GM12891 (cell line): ENCODE measurements at regions not wholly inside any gene's neighbourhood (a gene's known extent, or its start where the extent isn't known, plus 50 kb on each side); places are given as distances from the start of the nearest gene placed in this dataset.

ENCODE experiments used
- DNase-seq: peaks from one replicate; pipeline ENCODE4 v3.0.0; 2011; ENCODE audit warnings: low spot score; ENCODE audit not compliant: insufficient read length
- FAIRE-seq: peaks from 2 replicates; lab custom pipeline; 2011; peaks lifted over from hg19 to GRCh38; lab: Jason Lieb, UNC
- PAX5 ChIP-seq: IDR thresholded peaks from 2 replicates; pipeline ENCODE4 v1.6.1; 2011; ENCODE audit warnings: low read length, moderate library complexity, mild to moderate bottlenecking; ENCODE audit not compliant: insufficient read depth, severe bottlenecking
- POLR2A ChIP-seq: IDR thresholded peaks from 2 replicates; pipeline ENCODE4 v1.6.1; 2011; ENCODE audit warnings: low read depth, low read length, control low read depth
- POLR2AphosphoS5 ChIP-seq: IDR thresholded peaks from 2 replicates; pipeline ENCODE4 v1.6.1; 2011; ENCODE audit warnings: low read depth, low read length, control low read depth
- POU2F2 ChIP-seq: IDR thresholded peaks from 2 replicates; pipeline ENCODE4 v1.6.1; 2011; ENCODE audit warnings: low read depth, mild to moderate bottlenecking, control low read depth, low read length, moderate library complexity
- SPI1 ChIP-seq: IDR thresholded peaks from 2 replicates; pipeline ENCODE4 v1.6.1; 2011; ENCODE audit warnings: low read depth, low read length, control low read depth
- TAF1 ChIP-seq: IDR thresholded peaks from 2 replicates; pipeline ENCODE4 v1.6.1; 2011; ENCODE audit warnings: low read depth, low read length, control low read depth

DNA sequence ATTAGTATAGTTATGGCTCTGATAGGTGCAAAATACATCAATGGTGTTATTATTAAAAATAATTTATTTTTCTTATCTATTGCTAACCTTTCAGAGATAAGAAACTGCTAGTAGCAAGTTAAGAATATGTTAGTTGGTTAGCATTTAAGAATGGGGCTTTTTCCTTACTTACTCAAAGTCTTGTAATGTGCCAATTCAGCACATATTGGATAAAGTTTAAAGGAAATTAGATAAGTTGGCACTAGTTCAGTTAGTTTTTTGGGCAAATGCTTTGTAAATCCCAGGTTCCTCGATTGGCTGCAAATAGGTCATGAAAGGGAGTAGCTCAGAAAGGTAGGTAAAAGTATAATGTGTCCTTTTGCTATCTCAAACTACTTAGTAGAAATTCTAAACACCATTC, 2806.7 kb downstream of the PCDH9 start:
- no peak for TF ChIP-seq TAF1
- TF ChIP-seq POU2F2 = no peak
- TF ChIP-seq POLR2A = no peak
- no peak for TF ChIP-seq POLR2AphosphoS5
- no peak for TF ChIP-seq PAX5
- TF ChIP-seq SPI1 = no peak
- FAIRE-seq (no peak), DNase-seq (no peak)

DNA sequence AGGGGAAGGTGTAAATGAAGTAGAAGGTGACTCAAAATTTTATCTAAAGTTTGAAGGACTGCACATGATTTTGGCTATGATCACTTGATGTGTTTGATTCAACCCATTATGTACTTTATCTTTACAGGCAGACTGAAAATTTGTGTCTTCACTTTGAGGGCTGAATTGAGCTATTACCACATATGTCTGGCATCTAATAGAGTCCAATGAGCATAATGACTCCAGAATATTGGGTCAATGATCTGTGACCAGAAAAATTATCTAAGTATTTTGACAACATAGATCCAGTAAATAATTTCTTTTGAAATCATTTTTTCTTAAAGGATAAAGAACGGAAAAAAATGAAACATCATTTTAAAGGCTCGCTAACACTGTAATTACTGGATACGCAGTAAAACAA, 2810.0 kb downstream of the PCDH9 start:
- DNase-seq = no peak
- FAIRE-seq = no peak
- TF ChIP-seq TAF1 (no peak), POLR2A (no peak), POLR2AphosphoS5 (no peak), POU2F2 (no peak)

DNA sequence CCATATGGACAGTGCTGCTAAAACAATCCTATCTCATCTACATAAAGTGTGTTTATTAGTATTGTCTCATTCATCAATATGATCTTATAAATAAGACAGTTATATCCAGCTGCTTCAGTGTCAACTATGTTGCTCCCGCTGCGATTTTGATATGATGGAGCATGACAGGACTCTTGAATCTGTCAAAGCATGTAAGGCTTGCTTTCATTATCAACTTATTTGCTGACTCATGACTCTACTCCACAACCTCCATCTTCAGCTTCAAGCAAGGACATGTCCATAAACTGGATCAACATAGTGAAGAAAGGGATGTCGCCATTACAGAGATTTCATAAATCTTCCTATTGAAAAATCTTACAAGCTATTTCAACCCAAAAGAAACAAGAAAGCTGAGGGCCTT, 2812.6 kb downstream of the PCDH9 start:
- FAIRE-seq = no peak
- no peak for TF ChIP-seq SPI1
- no peak for TF ChIP-seq POLR2AphosphoS5
- no peak for TF ChIP-seq POU2F2
- no peak for TF ChIP-seq TAF1
- no peak for TF ChIP-seq POLR2A
- TF ChIP-seq PAX5 = no peak

DNA sequence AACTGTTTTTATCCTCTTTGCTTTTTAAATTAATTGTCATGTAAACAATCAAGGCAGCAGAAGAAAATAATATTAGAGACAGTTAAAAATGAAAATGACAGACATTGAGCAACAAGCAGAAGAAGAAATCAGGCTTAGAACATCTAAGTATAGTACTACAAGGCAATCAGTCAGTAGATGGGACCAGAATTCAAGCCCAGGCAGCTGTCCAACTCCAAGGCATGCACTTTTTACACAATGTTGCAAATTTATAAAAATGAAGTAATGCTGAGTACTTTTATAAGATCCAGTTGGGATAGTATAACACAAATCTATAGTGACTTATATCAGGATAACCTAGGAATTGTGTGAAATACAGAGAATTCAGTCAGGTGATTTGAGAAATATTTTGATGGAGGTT, 2815.8 kb downstream of the PCDH9 start:
- no peak for TF ChIP-seq SPI1
- TF ChIP-seq POU2F2 = no peak
- TF ChIP-seq PAX5 = no peak
- DNase-seq (no peak), FAIRE-seq (no peak)

More for the DNA sequence above, 2812.6 kb downstream of the PCDH9 start:
- DNase-seq = no peak

DNA sequence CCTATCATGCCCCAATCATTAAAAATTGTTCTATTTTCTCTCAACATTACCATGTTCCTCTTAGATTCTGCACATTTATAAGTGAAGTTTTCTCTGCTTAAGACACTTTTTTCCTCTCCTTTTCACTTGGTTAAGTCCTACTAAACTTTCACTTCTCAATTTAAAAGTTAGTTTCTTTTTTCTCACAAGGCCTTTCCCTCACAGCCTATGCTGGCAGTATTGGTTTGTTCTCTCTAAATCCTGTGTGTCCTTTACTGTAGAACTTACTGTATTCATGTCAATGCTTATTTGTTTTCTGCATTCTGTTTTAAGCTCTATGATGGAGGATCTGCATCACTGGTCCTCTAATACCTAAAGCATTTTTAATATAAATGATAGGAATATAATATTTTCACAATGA, 2816.6 kb downstream of the PCDH9 start:
- DNase-seq = no peak
- TF ChIP-seq TAF1 (no peak), POLR2AphosphoS5 (no peak), POU2F2 (no peak), PAX5 (no peak), SPI1 (no peak), POLR2A (no peak)
- FAIRE-seq = no peak

DNA sequence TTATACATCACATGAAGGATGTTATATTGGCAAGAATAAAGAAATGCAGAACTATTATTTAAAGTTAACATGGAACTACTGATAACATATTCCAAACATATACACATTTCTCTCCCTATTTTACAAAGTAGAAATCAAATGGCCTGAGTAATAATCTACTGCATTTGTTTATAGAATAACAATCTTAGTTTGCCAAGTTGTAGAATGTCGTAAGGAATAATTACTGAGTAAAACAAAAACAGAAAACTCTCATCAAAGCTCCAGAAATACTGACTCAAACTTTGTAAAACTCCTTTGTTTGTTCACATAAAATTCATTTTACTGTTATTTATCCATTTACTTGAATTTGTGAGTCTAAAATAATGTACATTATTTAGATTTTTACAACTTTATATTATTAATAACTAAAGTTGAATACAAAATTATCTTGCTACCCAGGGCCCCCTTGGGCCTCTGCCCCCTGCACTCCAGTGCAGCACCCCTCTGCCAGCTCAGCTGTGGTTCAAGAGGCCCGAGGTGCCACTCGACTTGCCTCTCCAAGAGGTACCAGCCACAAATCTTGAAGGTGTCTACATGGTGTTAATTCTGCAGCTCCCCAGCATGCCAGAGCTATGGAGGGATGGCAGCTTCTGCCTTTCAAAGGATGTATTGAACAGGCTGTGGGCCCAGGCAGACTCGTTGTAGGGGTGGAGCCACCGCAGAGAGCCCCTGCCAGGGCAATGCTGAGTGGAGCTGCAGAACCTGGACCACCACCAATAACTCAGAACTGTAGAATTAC, 2819.7 kb downstream of the PCDH9 start:
- DNase-seq = no peak
- FAIRE-seq = no peak
- TF ChIP-seq TAF1 (no peak), POU2F2 (no peak)

DNA sequence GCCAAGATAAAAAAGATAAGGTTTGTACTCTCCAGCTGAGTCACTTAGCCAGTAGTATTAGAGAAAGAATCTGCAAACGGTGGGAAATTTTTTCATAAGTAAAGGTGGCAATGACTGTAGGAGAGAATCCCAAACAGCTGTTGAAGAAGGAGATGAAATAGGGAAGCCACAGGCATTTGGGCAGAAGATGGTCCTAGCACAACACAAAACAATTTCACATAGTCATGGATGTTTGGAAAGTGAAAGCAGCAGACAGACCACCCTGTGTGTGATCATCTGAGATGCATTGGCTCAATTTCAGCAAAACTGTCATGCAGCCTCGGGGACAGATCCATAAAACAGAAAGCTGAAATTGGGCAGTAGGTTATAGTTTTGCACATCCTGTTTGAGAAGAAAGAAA, 2832.4 kb downstream of the PCDH9 start:
- FAIRE-seq (no peak), DNase-seq (no peak)
- TF ChIP-seq POLR2A = no peak
- no peak for TF ChIP-seq POU2F2
- TF ChIP-seq SPI1 = no peak
- no peak for TF ChIP-seq POLR2AphosphoS5
- TF ChIP-seq PAX5 = no peak
- TF ChIP-seq TAF1 = no peak

DNA sequence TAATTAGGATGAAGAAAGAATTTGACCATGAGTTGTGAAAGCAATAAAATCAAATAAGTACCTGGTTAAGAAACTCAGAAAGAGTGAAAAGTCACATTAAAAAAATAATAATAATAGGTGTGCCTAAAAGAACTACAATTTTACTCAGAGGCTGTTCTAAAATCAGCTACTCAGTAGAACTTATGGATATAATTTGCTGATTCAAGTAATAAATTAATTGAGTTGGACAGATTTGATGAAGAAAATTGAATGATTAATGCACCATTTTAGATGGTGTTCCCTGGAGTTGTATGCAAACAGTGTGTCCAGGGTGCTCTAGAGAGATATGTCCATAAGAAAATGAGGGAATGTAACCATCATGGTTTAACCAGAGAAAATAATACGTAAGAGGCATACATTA, 2852.5 kb downstream of the PCDH9 start:
- TF ChIP-seq POLR2AphosphoS5 (no peak), PAX5 (no peak)
- no peak for FAIRE-seq
- DNase-seq = no peak

DNA sequence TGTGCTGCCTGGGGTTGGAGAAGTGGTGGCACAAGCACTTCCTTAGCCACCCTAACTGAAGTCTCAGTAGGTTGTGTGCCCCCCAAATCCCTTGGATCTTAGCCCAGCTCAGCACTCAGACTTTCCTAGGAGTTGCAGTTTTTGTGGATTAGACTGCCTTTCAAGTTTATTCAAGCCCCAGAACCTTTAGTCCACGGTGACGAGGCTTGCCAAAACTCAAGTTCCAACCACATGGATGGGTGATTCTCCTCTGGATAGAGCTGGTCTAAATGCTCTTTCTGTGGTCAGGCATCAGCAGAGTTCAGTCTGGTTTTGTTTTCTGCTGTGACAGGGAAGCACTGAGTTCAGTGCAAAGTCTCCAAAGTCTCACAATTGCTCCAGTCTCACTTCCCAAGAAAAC, 2858.7 kb downstream of the PCDH9 start:
- FAIRE-seq (no peak), DNase-seq (no peak)
- TF ChIP-seq PAX5 (no peak), POU2F2 (no peak)

DNA sequence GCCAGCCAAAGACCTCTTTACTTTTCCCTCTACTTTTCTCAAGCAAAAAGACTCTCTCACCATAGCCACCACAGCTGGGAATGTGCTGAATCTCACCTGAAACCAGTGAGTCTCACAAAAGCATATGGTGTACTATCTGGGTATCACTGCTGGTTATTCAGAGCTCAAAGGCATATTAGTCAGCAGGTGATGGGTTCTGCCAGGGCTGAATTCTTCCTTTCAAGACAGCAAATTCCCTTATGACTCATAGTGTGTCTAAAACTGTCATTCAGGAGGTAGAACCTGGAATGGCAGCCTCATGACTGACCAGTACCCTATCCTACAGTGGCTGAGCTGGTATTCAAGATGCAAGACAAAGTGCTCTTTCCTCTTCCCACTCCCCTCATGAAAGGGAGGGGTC, 2859.1 kb downstream of the PCDH9 start:
- TF ChIP-seq PAX5 (no peak), TAF1 (no peak), POU2F2 (no peak), POLR2AphosphoS5 (no peak), SPI1 (no peak), POLR2A (no peak)
- FAIRE-seq (no peak), DNase-seq (no peak)
